H9 (cell line): ENCODE measurements at regions not wholly inside any gene's neighbourhood (a gene's known extent, or its start where the extent isn't known, plus 50 kb on each side); places are given as distances from the start of the nearest gene placed in this dataset.

ENCODE experiments used
- DNase-seq: peaks from one replicate; pipeline ENCODE4 v3.0.0-alpha.2; 2017
- H2AFZ ChIP-seq: one replicate; pipeline ENCODE4 v1.6.1; 2013; ENCODE audit warnings: mild to moderate bottlenecking, low read length, control low read depth, moderate library complexity
- H2AK5ac ChIP-seq: 2 replicates; pipeline ENCODE4 v1.6.1; 2013; ENCODE audit warnings: low read length, control low read depth, mixed read lengths; ENCODE audit not compliant: insufficient read length
- H2BK120ac ChIP-seq: one replicate; pipeline ENCODE4 v1.6.1; 2013; ENCODE audit warnings: low read depth, mild to moderate bottlenecking, low read length, control low read depth, inconsistent platforms; ENCODE audit not compliant: poor library complexity, severe bottlenecking
- H2BK12ac ChIP-seq: 2 replicates; pipeline ENCODE4 v1.6.1; 2013; ENCODE audit warnings: low read length, control low read depth, mixed read lengths, low read depth; ENCODE audit not compliant: insufficient read length
- H2BK15ac ChIP-seq: 2 replicates; pipeline ENCODE4 v1.6.1; 2013; ENCODE audit warnings: low read depth, low read length, control low read depth
- H2BK20ac ChIP-seq: one replicate; pipeline ENCODE4 v1.6.1; 2013; ENCODE audit warnings: low read depth, mild to moderate bottlenecking, low read length, control low read depth, inconsistent platforms; ENCODE audit not compliant: poor library complexity, severe bottlenecking
- H2BK5ac ChIP-seq: 2 replicates; pipeline ENCODE4 v1.6.1; 2013; ENCODE audit warnings: low read length, control low read depth, mixed read lengths; ENCODE audit not compliant: insufficient read length
- H3K14ac ChIP-seq: 2 replicates; pipeline ENCODE4 v1.6.1; 2013; ENCODE audit warnings: low read length, control low read depth; ENCODE audit not compliant: insufficient read depth
- H3K18ac ChIP-seq: 2 replicates; pipeline ENCODE4 v1.6.1; 2013; ENCODE audit warnings: low read depth, mild to moderate bottlenecking, mixed read lengths, low read length, control low read depth; ENCODE audit not compliant: insufficient read length
- H3K23ac ChIP-seq: 2 replicates; pipeline ENCODE4 v1.6.1; 2013; ENCODE audit warnings: low read length, control low read depth, mixed read lengths, low read depth; ENCODE audit not compliant: insufficient read length
- H3K23me2 ChIP-seq: 2 replicates; pipeline ENCODE4 v1.6.1; 2013; ENCODE audit warnings: low read depth, mild to moderate bottlenecking, mixed read lengths, low read length, control low read depth; ENCODE audit not compliant: insufficient read length, poor library complexity, severe bottlenecking
- H3K27ac ChIP-seq: 2 replicates; pipeline ENCODE4 v1.5.1; 2013; ENCODE audit warnings: low read length, control low read depth, mixed read lengths, low read depth; ENCODE audit not compliant: insufficient read length
- H3K27me3 ChIP-seq: 2 replicates; pipeline ENCODE4 v1.6.1; 2013; ENCODE audit warnings: low read length, control low read depth, inconsistent platforms; ENCODE audit not compliant: insufficient read depth
- H3K4ac ChIP-seq: 2 replicates; pipeline ENCODE4 v1.6.1; 2013; ENCODE audit warnings: low read depth, mild to moderate bottlenecking, control low read depth, inconsistent platforms, low read length, moderate library complexity
- H3K4me1 ChIP-seq: 2 replicates; pipeline ENCODE4 v1.6.1; 2013; ENCODE audit warnings: low read length, control low read depth, inconsistent platforms; ENCODE audit not compliant: insufficient read depth
- H3K4me2 ChIP-seq: 2 replicates; pipeline ENCODE4 v1.6.1; 2013; ENCODE audit warnings: low read length, control low read depth, mixed read lengths; ENCODE audit not compliant: insufficient read length, insufficient read depth
- H3K56ac ChIP-seq: 2 replicates; pipeline ENCODE4 v1.6.1; 2013; ENCODE audit warnings: low read depth, mild to moderate bottlenecking, mixed read lengths, low read length, control low read depth; ENCODE audit not compliant: insufficient read length
- H3K79me1 ChIP-seq: 2 replicates; pipeline ENCODE4 v1.6.1; 2013; ENCODE audit warnings: low read depth, mild to moderate bottlenecking, moderate library complexity, low read length, control low read depth, inconsistent platforms; ENCODE audit not compliant: insufficient read depth, poor library complexity, severe bottlenecking
- H3K79me2 ChIP-seq: 2 replicates; pipeline ENCODE4 v1.6.1; 2013; ENCODE audit warnings: low read length, control low read depth, inconsistent platforms; ENCODE audit not compliant: insufficient read depth
- H3K9ac ChIP-seq: 2 replicates; pipeline ENCODE4 v1.6.1; 2013; ENCODE audit warnings: low read length, control low read depth, mixed read lengths; ENCODE audit not compliant: insufficient read length; ENCODE audit errors: extremely low read depth
- H3K9me3 ChIP-seq: one replicate; pipeline ENCODE4 v1.6.1; 2013; ENCODE audit warnings: low read depth, low read length, inconsistent platforms; ENCODE audit not compliant: control insufficient read depth
- H3T11ph ChIP-seq: one replicate; pipeline ENCODE4 v1.6.1; 2013; ENCODE audit warnings: mild to moderate bottlenecking, low read length, control low read depth, inconsistent platforms
- H4K20me1 ChIP-seq: one replicate; pipeline ENCODE4 v1.6.1; 2013; ENCODE audit not compliant: control insufficient read depth, insufficient read length, insufficient read depth
- H4K5ac ChIP-seq: 2 replicates; pipeline ENCODE4 v1.6.1; 2013; ENCODE audit warnings: low read depth, mild to moderate bottlenecking, mixed read lengths, low read length, control low read depth; ENCODE audit not compliant: insufficient read length
- H4K8ac ChIP-seq: replicated peaks from 2 replicates; pipeline ENCODE4 v1.6.1; 2013; ENCODE audit warnings: low read length, control low read depth, mixed read lengths, low read depth; ENCODE audit not compliant: insufficient read length
- H4K91ac ChIP-seq: 2 replicates; pipeline ENCODE4 v1.6.1; 2013; ENCODE audit warnings: low read depth, mild to moderate bottlenecking, moderate library complexity, mixed read lengths, low read length, control low read depth; ENCODE audit not compliant: insufficient read length
- H3K27ac Mint-ChIP-seq, 3 experiments: 2 replicates in 2 of 3; 3 replicates in 1 of 3; pipeline ENCODE4 v1.8.0; 2020 to 2021; ENCODE audit warnings: mixed read lengths in 3 of 3, mild to moderate bottlenecking in 1 of 3, moderate library complexity in 1 of 3
- H3K27me3 Mint-ChIP-seq: 2 replicates; pipeline ENCODE4 v1.8.0; 2021; ENCODE audit warnings: low read depth, mild to moderate bottlenecking, moderate library complexity, mixed read lengths
- H3K36me3 Mint-ChIP-seq, 3 experiments: 2 replicates in 2 of 3; 3 replicates in 1 of 3; pipeline ENCODE4 v1.8.0; 2020 to 2021; ENCODE audit warnings: low read depth in 3 of 3, mixed read lengths in 3 of 3; ENCODE audit not compliant: insufficient read depth in 1 of 3
- H3K4me1 Mint-ChIP-seq, 2 experiments: 2 replicates each; pipeline ENCODE4 v1.8.0; 2020; ENCODE audit warnings: mixed read lengths in 2 of 2
- H3K4me3 Mint-ChIP-seq, 2 experiments: 2 replicates in 1 of 2; 3 replicates in 1 of 2; pipeline ENCODE4 v1.8.0; 2020 to 2021; ENCODE audit warnings: mild to moderate bottlenecking in 2 of 2, mixed read lengths in 2 of 2, moderate library complexity in 1 of 2
- H3K9me3 Mint-ChIP-seq, 2 experiments: 2 replicates in 1 of 2; 3 replicates in 1 of 2; pipeline ENCODE4 v1.8.0; 2020; ENCODE audit warnings: mild to moderate bottlenecking in 2 of 2, mixed read lengths in 2 of 2, moderate library complexity in 1 of 2
- CTCF ChIP-seq: fragments of 200-600 bp; sonication (generic); conservative IDR thresholded peaks from 3 replicates; pipeline ENCODE4 v1.8.0; 2021; ENCODE audit warnings: antibody characterized with exemption, mild to moderate bottlenecking
- WGBS: extraction: QIAGEN DNeasy Blood & Tissue Kit; methylation state at CpG from one replicate; pipeline ENCODE4 v1.1.7; 2013; ENCODE audit warnings: missing lambda C conversion rate, low lambda C conversion rate, mixed read lengths; ENCODE audit not compliant: insufficient read length; ENCODE audit errors: extremely low coverage; 5-methylcytosine and 5-hydroxymethylcytosine counted together

- Histone ChIP-seq H2AK5ac (no peak overlapping the region), H3K27ac (no peak overlapping the region), H4K20me1 (no peaks in the 10 kb centered on the region), H3K23me2 (no peaks in the 10 kb centered on the region), H4K8ac (no peak overlapping the region), H3K23ac (no peak overlapping the region), H3K18ac (no peak overlapping the region), H4K91ac (no peak overlapping the region), H3K9me3 (no peaks in the 10 kb centered on the region), H3K27me3 (no peaks in the 10 kb centered on the region), H3K79me2 (no peaks in the 10 kb centered on the region), H3K4me1 (no peaks in the 10 kb centered on the region), H2BK120ac (no peak overlapping the region), H3K79me1 (no peaks in the 10 kb centered on the region), H3K9ac (no peak overlapping the region), H2AFZ (no peak overlapping the region), H3K56ac (no peak overlapping the region), H2BK5ac (no peak overlapping the region), H3K4me2 (no peak overlapping the region), H3K14ac (no peak overlapping the region), H4K5ac (no peak overlapping the region), H2BK12ac (no peak overlapping the region), H2BK15ac (no peak overlapping the region), H2BK20ac (no peak overlapping the region), H3K4ac (no peak overlapping the region), H3T11ph (no peak overlapping the region)
- no CpG with 5 or more reads among the region's 6 CpGs for WGBS
- DNase-seq: no peak
- Mint-ChIP-seq H3K4me1 (peaks cover 0 to 3% of the 10 kb centered on the region in 2 experiments; a peak in 2 of 4 replicates), H3K4me3 (no peak overlapping the region), H3K9me3 (peaks cover 0 to 5% of the 10 kb centered on the region in 2 experiments; a peak in 1 of 5 replicates), H3K36me3 (peaks cover 0 to 7% (median 0%) of the 10 kb centered on the region in 3 experiments; a peak in 2 of 7 replicates), H3K27ac (no peak overlapping the region), H3K27me3 (no peaks in the 10 kb centered on the region)
- TF ChIP-seq CTCF: no peak
These were observed 153.1 kb downstream of the PCSK1 start for GRCh38 chr5:96279801-96280542.
